ENCODE measurements at regions not wholly inside any gene's neighbourhood (a gene's known extent, or its start where the extent isn't known, plus 50 kb on each side); places are given as distances from the start of the nearest gene placed in this dataset.
"Not testable (repeated sequence)": the region's sequence is repeated elsewhere in the genome, so short reads cannot be mapped to it uniquely, and the experiment has no call there.

DNA sequence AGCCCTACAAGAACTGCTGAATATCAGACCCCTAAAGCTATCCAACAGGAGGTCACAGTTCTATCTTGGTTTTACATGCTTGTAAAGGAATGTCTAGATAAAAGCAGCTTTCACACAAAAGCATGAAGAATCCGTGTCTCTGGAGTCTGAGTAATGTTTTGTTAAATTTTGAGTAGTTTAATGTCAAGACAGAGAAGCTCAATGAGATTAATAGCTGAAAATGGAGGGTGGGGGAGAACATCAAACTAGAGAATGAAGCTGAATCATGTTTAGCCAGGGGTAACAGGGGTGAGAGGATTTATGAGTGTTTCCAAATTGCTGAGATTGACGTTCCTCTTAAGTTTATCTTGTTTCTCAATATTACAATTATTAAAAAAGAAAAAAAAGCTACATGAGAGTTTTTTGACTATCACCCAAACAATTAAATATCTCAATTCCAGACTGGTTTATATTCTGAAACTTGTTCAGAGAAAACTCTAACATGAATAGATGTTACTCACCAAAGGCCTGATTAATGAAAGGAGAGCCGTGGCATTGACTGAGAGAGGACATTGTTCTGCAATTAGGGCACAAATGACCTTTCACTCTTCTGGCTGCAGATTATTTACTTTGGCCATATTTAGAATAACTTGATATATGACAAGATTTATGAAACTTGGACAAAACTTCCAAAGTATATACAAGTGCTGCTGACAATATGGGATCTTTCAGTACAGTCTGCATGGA lies 266.4 kb upstream of the ETAA1 start:
- TF ChIP-seq, protein P1, sequence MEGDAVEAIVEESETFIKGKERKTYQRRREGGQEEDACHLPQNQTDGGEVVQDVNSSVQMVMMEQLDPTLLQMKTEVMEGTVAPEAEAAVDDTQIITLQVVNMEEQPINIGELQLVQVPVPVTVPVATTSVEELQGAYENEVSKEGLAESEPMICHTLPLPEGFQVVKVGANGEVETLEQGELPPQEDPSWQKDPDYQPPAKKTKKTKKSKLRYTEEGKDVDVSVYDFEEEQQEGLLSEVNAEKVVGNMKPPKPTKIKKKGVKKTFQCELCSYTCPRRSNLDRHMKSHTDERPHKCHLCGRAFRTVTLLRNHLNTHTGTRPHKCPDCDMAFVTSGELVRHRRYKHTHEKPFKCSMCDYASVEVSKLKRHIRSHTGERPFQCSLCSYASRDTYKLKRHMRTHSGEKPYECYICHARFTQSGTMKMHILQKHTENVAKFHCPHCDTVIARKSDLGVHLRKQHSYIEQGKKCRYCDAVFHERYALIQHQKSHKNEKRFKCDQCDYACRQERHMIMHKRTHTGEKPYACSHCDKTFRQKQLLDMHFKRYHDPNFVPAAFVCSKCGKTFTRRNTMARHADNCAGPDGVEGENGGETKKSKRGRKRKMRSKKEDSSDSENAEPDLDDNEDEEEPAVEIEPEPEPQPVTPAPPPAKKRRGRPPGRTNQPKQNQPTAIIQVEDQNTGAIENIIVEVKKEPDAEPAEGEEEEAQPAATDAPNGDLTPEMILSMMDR (conservative IDR thresholded peaks at IDR 0.05) = no peak
- no peak overlapping the region for H3K27ac ChIP-seq

DNA sequence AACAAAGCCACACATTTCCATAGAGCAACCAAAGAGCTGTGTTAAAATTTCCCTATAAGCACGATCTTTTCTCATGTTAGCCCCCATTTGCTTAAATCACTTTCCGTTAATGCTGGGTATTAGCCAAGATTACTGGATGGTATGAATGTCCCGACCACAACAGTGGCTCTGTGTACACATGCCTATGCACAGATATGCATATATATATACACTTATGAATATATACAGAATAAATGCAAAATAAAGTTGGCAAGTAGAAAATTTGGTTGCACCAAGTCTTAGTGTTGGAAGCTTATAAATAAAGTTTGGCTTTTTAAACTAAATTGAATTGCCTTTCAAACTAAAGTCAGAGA lies 265.9 kb upstream of the ETAA1 start:
- TF ChIP-seq, protein P1 (conservative IDR thresholded peaks at IDR 0.05) = no peak
- no peak overlapping the region for H3K27ac ChIP-seq

DNA sequence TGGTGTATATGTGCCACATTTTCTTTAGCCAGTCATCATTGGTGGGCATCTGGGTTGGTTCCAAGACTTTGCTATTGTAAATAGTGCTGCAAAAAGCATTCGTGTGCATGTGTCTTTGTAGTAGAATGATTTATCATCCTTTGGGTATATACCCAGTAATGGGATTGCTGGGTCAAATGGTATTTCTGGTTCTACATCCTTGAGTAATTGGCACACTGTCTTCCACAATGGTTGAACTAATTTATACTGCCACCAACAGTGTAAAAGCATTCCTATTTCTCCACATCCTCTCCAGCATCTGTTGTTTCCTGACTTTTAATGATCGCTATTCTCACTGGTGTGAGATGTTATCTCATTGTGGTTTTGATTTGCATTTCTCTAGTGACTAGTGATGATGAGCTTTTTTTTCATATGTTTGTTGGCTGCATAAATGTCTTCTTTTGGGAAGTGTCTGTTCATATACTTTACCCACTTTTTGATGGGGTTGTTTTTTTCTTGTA lies 264.6 kb upstream of the ETAA1 start:
- H3K27ac ChIP-seq = not testable (repeated sequence)

DNA sequence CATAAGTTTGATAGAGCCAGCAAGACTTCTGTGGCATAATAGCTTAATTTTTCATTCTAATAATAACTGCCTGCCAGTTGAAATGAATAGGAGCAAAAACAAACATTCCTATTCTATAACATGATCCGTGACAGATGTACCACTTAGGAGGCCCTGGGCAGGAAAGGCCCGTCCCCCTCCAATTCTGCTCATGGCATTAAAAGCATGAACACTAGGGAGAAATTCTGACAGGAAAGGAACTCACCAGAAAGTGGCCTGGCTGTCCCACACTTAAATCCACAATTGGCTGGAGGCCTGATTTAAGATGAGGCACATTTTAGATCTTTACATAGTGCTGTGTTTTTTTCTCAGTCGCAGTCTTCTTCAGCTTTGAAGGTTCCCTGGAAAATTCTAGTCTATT lies 261.9 kb upstream of the ETAA1 start:
- H3K27ac ChIP-seq = no peak overlapping the region
- TF ChIP-seq, protein P1 (conservative IDR thresholded peaks at IDR 0.05) = no peak

DNA sequence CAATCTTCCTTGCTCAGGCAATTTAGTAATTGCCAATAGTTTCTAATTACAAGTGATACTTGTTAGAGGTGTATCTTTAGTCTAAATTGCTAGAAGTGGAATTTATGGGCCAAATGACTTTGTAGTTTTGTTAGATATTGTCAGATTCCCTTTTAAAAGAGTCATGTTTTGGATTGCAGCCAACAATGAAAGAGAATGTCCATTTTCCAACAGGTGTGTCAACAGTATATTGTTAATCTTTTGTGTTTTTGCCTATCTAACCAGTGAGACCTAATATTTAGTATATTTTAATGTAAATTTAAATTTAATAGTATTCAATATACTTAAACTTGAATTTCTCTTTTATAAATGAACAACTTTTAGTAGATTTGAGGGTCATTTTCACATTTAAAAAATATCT lies 259.4 kb upstream of the ETAA1 start:
- TF ChIP-seq, protein P1 (conservative IDR thresholded peaks at IDR 0.05) = no peak
- H3K27ac ChIP-seq = no peak overlapping the region

DNA sequence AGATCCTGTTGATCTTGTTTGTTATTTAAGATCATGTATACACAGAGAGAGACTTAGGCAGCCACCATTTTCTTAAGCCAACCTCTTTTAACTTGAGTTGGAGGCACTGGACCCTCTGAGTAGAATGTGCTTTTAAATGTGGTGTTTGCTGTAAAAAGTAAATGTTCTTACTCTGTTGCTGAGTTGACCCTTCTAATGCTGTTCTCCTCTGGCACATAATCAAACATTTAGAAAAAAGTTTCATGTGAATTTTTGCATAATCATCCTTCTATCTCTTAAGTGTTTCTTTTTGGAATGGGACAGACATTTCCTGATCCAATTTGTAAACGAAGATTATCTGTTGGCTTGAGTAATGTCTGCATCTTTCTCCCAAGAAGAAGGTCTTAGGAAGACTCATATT lies 255.1 kb upstream of the ETAA1 start:
- no peak overlapping the region for H3K27ac ChIP-seq
- TF ChIP-seq, protein P1 (conservative IDR thresholded peaks at IDR 0.05) = no peak

DNA sequence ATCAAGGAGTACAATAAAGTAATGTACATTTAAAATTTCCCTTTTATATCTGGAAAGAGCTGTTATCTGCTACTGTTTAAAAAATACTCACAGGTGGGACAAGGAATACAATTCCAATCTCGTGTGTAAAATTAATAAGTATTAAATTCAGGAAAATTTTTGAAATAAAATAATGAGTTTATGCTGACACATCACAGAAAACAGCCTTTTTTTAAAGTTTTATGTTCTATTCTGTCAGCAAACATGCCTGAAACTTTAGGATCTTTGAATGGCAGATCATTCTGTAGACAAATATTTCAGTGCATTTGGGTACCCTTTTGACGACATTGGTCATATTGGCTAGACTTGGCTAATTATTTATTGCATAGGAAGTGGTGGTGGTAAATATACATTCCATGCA lies 254.4 kb upstream of the ETAA1 start:
- no peak overlapping the region for H3K27ac ChIP-seq
- TF ChIP-seq, protein P1 (conservative IDR thresholded peaks at IDR 0.05) = no peak

DNA sequence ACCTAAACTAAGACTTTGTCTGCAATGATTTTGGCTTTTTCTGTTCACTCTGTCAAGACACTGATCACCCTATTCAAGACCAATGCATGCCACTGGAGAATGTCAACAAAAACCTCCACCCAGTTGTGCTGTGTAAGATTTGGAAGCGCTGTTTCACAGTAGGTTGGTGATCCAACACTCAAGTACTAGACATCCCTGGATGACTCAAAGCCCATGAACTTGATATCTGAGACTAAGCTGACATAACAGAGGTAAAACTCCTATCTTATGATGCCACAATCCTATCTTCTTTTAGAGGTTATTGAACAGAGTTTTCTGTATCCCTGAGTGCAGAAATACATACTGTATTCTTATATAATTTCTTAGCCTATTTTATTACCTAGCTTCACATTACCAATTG lies 251.3 kb upstream of the ETAA1 start:
- TF ChIP-seq, protein P1 (conservative IDR thresholded peaks at IDR 0.05) = no peak
- no peak overlapping the region for H3K27ac ChIP-seq

Measured in VCaP (cell line).